ENCODE measurements at regions not wholly inside any gene's neighbourhood (a gene's known extent, or its start where the extent isn't known, plus 50 kb on each side); places are given as distances from the start of the nearest gene placed in this dataset.

- TF ChIP-seq CTCF (conservative IDR thresholded peaks at IDR 0.05; ENCODE audit: low read depth in 2 of 2) (no peak), EZH2phosphoT487 (IDR thresholded peaks at IDR 0.05; ENCODE audit: unreplicated experiment) (no peak), EZH2 (IDR thresholded peaks at IDR 0.05; ENCODE audit: low read depth, unreplicated experiment) (no peak), ZNF114 (CRISPR knock-in tag; IDR thresholded peaks at IDR 0.05) (no peak), CREB1 (CRISPR knock-in tag; IDR thresholded peaks at IDR 0.05; ENCODE audit: low read depth) (no peak), NANOG (IDR thresholded peaks at IDR 0.05; ENCODE audit: borderline replicate concordance) (no peak), POLR2AphosphoS5 (IDR thresholded peaks at IDR 0.05; ENCODE audit: low read depth) (no peak)
- TF ChIP-seq, protein P1, sequence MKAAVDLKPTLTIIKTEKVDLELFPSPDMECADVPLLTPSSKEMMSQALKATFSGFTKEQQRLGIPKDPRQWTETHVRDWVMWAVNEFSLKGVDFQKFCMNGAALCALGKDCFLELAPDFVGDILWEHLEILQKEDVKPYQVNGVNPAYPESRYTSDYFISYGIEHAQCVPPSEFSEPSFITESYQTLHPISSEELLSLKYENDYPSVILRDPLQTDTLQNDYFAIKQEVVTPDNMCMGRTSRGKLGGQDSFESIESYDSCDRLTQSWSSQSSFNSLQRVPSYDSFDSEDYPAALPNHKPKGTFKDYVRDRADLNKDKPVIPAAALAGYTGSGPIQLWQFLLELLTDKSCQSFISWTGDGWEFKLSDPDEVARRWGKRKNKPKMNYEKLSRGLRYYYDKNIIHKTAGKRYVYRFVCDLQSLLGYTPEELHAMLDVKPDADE (IDR thresholded peaks at IDR 0.05), result no peak
- TF ChIP-seq, protein P2, sequence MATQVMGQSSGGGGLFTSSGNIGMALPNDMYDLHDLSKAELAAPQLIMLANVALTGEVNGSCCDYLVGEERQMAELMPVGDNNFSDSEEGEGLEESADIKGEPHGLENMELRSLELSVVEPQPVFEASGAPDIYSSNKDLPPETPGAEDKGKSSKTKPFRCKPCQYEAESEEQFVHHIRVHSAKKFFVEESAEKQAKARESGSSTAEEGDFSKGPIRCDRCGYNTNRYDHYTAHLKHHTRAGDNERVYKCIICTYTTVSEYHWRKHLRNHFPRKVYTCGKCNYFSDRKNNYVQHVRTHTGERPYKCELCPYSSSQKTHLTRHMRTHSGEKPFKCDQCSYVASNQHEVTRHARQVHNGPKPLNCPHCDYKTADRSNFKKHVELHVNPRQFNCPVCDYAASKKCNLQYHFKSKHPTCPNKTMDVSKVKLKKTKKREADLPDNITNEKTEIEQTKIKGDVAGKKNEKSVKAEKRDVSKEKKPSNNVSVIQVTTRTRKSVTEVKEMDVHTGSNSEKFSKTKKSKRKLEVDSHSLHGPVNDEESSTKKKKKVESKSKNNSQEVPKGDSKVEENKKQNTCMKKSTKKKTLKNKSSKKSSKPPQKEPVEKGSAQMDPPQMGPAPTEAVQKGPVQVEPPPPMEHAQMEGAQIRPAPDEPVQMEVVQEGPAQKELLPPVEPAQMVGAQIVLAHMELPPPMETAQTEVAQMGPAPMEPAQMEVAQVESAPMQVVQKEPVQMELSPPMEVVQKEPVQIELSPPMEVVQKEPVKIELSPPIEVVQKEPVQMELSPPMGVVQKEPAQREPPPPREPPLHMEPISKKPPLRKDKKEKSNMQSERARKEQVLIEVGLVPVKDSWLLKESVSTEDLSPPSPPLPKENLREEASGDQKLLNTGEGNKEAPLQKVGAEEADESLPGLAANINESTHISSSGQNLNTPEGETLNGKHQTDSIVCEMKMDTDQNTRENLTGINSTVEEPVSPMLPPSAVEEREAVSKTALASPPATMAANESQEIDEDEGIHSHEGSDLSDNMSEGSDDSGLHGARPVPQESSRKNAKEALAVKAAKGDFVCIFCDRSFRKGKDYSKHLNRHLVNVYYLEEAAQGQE (IDR thresholded peaks at IDR 0.05; ENCODE audit: unreplicated experiment), result no peak
These were observed 501.9 kb downstream of the SHISA9 start for GRCh38 chr16:13403326-13403725.
